ENCODE measurements at regions not wholly inside any gene's neighbourhood (a gene's known extent, or its start where the extent isn't known, plus 50 kb on each side); places are given as distances from the start of the nearest gene placed in this dataset.
"Not testable (repeated sequence)": the region's sequence is repeated elsewhere in the genome, so short reads cannot be mapped to it uniquely, and the experiment has no call there.

GRCh38 chr2:160615706-160616105, 122.1 kb upstream of the RBMS1 start:
- intact Hi-C loops (cut with micrococcal nuclease), result no loop called here
- no peak for DNase-seq
- H3K4me1 Mint-ChIP-seq (ENCODE audit: low read depth), result peaks cover 13% of the 10 kb centered on the region
- no peak overlapping the region for H3K4me3 Mint-ChIP-seq
- no peak overlapping the region for H3K27ac Mint-ChIP-seq
- no peaks in the 10 kb centered on the region for H3K27me3 Mint-ChIP-seq (ENCODE audit: low read depth)
- CTCF ChIA-PET, result no interaction called here
- no peaks in the 10 kb centered on the region for H3K36me3 Mint-ChIP-seq (ENCODE audit: low read depth)
- peaks cover 16% of the 10 kb centered on the region for H3K9me3 Mint-ChIP-seq

DNA sequence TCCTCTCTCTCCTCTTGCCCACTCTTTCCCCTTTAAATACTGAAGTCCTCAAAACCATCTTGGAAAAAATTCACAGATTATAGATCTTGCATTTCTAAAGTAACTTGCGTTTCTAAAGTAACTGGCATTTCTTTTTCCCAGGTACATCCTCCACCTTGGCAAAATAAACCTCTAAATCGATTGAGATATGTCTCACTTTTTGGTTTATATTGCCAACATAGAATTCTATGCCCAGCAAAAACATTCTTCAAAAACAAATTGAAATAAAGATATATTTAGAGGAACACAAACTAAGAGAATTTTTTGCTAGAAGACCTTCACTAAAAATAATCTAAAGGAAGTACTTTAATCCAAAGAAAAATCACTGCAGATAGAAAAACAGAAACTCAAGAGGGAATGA, 122.5 kb upstream of the RBMS1 start:
- no peak overlapping the region for H3K27ac Mint-ChIP-seq
- no peaks in the 10 kb centered on the region for H3K27me3 Mint-ChIP-seq (ENCODE audit: low read depth)
- CTCF ChIA-PET, result no interaction called here
- H3K4me3 Mint-ChIP-seq, result no peak overlapping the region
- H3K4me1 Mint-ChIP-seq (ENCODE audit: low read depth), result peaks cover 8% of the 10 kb centered on the region
- DNase-seq, result no peak
- H3K36me3 Mint-ChIP-seq (ENCODE audit: low read depth), result no peaks in the 10 kb centered on the region
- intact Hi-C loops (cut with micrococcal nuclease), result no loop called here
- peaks cover 16% of the 10 kb centered on the region for H3K9me3 Mint-ChIP-seq

DNA sequence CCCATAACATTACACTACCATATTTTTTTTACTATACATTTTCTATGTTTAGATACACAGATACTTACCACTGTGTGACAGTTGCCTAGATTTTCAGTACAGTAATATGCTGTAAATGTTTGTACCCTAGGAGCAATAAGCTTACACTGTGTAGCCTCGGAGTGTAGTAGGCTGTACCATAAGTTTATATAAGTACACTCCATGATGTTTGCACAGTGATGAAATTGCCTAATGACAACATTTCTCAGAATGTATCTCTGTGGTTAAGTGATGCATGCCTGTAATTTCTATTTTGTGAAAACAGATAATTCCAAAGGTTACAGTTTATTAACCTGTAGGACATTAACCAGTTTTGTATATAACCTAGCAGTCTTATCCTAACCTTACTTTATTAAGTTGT, 128.1 kb upstream of the RBMS1 start:
- CTCF ChIA-PET, result no interaction called here

GRCh38 chr2:160628020-160628637, 134.5 kb upstream of the RBMS1 start:
- H3K27ac Mint-ChIP-seq; DNase-seq; H3K4me1 Mint-ChIP-seq (ENCODE audit: low read depth); intact Hi-C loops (cut with micrococcal nuclease); H3K36me3 Mint-ChIP-seq (ENCODE audit: low read depth); CTCF ChIA-PET; H3K4me3 Mint-ChIP-seq; H3K27me3 Mint-ChIP-seq (ENCODE audit: low read depth): not testable (repeated sequence)
- H3K9me3 Mint-ChIP-seq, result peaks cover 10% of the 10 kb centered on the region

More for the DNA sequence above, 128.1 kb upstream of the RBMS1 start:
- DNase-seq, result no peak
- H3K27ac Mint-ChIP-seq, result no peak overlapping the region
- H3K4me1 Mint-ChIP-seq (ENCODE audit: low read depth), result no peaks in the 10 kb centered on the region
- H3K27me3 Mint-ChIP-seq (ENCODE audit: low read depth), result no peaks in the 10 kb centered on the region
- no peak overlapping the region for H3K4me3 Mint-ChIP-seq
- no peaks in the 10 kb centered on the region for H3K36me3 Mint-ChIP-seq (ENCODE audit: low read depth)
- H3K9me3 Mint-ChIP-seq, result peaks cover 14% of the 10 kb centered on the region
- intact Hi-C loops (cut with micrococcal nuclease), result no loop called here

GRCh38 chr2:160628811-160629210, 135.2 kb upstream of the RBMS1 start:
- CTCF ChIA-PET, result no interaction called here
- H3K27me3 Mint-ChIP-seq (ENCODE audit: low read depth), result no peaks in the 10 kb centered on the region
- H3K36me3 Mint-ChIP-seq (ENCODE audit: low read depth), result no peaks in the 10 kb centered on the region
- intact Hi-C loops (cut with micrococcal nuclease), result no loop called here
- no peak for DNase-seq
- H3K4me1 Mint-ChIP-seq (ENCODE audit: low read depth), result peaks cover 5% of the 10 kb centered on the region
- peaks cover 8% of the 10 kb centered on the region for H3K9me3 Mint-ChIP-seq
- H3K27ac Mint-ChIP-seq, result no peak overlapping the region
- no peak overlapping the region for H3K4me3 Mint-ChIP-seq

DNA sequence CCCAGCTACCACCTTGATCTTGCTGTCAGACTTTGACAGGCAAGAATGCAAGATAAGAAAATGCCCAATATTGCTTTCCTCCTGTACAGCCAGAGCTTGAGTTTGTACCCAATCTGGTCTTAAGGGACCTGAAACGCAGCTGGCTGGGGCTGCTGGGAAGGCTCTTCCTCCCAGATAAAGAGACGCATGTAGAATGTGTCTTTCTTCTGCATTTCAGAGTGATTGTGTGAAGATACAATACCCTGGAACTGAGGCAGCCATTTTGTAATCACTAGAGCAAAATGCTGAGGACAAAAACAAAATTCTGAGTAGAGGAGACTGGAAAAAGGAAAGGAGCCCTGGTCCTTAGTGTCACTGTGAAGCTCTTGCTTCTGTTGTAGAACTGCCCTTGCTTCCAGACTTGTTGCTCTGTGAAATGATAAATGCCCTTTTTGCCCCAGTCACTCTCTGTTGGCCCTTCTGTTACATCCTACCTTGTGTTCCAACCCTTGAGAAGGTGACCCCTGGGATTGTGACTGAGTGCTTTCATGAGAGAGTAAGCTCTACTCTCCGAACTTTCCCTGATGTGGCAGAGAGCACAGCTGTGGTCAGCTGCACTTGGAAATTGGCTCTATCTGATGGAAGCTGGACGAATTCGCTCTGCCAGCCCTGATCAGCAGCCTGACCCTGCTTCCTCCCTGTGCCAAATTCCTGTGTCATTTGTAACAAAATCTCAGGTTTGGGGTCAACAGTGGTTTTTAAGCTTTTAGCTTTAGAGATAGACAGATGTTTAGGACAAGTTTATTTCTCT, 137.4 kb upstream of the RBMS1 start:
- intact Hi-C loops (cut with micrococcal nuclease), result no loop called here
- Mint-ChIP-seq H3K36me3 (ENCODE audit: low read depth) (no peaks in the 10 kb centered on the region), H3K27ac (no peak overlapping the region), H3K4me3 (no peak overlapping the region), H3K9me3 (no peaks in the 10 kb centered on the region), H3K27me3 (ENCODE audit: low read depth) (no peaks in the 10 kb centered on the region), H3K4me1 (ENCODE audit: low read depth) (peaks cover 5% of the 10 kb centered on the region)
- no peak for DNase-seq
- CTCF ChIA-PET, result interaction anchor here (1.3 kb wide), 1 partner anchor 521 kb away, joined by 3 read pairs; no protein-coding TSS in a partner anchor

- Mint-ChIP-seq H3K4me1 (ENCODE audit: low read depth) (peaks cover 5% of the 10 kb centered on the region), H3K27me3 (ENCODE audit: low read depth) (no peaks in the 10 kb centered on the region), H3K27ac (no peak overlapping the region), H3K9me3 (peaks cover 6% of the 10 kb centered on the region), H3K4me3 (no peak overlapping the region), H3K36me3 (ENCODE audit: low read depth) (no peaks in the 10 kb centered on the region)
- CTCF ChIA-PET, result no interaction called here
- intact Hi-C loops (cut with micrococcal nuclease), result no loop called here
- DNase-seq, result no peak
Measured at GRCh38 chr2:160632084-160632975, 138.7 kb upstream of the RBMS1 start.

DNA sequence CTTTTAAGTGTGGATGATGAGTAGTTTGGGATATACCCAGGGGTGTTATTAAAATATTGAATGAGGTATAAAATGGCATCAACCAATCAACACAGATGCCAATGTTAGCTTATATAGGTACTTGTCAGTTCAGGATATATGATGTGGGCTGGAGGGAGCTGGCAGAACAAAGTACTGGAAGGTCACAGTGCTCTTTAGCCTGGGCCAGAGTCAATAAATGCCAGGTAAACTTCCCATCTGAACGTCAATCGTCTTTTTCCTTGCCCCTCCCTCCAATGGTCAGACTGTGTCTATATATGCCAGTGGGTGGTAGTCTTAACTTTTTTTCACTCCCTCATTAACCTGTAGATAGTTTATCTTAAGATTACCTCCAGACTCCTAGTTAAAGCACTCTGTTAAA, 140.8 kb upstream of the RBMS1 start:
- Mint-ChIP-seq H3K36me3 (ENCODE audit: low read depth) (peaks cover 2% of the 10 kb centered on the region), H3K4me1 (ENCODE audit: low read depth) (peaks cover 5% of the 10 kb centered on the region), H3K27ac (no peak overlapping the region), H3K4me3 (no peak overlapping the region), H3K27me3 (ENCODE audit: low read depth) (no peaks in the 10 kb centered on the region), H3K9me3 (peaks cover 10% of the 10 kb centered on the region)
- DNase-seq, result no peak
- CTCF ChIA-PET, result interaction anchor here (0.5 to 1.1 kb wide), 3 partner anchors 72 to 1249 kb away, joined by 3 read pairs; no protein-coding TSS in a partner anchor
- intact Hi-C loops (cut with micrococcal nuclease), result no loop called here

DNA sequence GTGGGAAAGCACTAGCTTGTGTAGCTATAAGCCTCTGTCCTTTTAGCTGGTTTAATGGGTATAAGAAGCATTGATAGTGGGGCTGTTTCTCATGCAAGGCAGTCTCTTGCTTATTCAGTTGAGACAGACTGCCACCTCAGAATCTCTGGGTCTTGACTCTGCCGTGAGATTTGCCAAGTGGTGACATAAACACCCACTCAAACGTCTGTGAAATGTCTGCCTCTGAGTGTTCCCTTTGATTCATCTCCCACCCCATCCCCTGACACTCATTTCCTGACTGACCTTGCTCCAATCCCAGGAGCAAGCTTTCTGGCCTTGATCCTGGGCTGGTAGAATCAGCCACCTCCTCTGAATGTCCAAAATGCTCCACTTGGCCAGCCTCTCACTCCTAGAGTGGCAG, 141.9 kb upstream of the RBMS1 start:
- CTCF ChIA-PET, result interaction anchor here (1.1 kb wide), 1 partner anchor 73 kb away, joined by 3 read pairs; no protein-coding TSS in a partner anchor
- H3K4me3 Mint-ChIP-seq, result no peak overlapping the region
- no peak overlapping the region for H3K27ac Mint-ChIP-seq
- H3K9me3 Mint-ChIP-seq, result peaks cover 19% of the 10 kb centered on the region
- H3K4me1 Mint-ChIP-seq (ENCODE audit: low read depth), result peaks cover 5% of the 10 kb centered on the region
- H3K27me3 Mint-ChIP-seq (ENCODE audit: low read depth), result no peaks in the 10 kb centered on the region
- no peak for DNase-seq
- intact Hi-C loops (cut with micrococcal nuclease), result no loop called here
- peaks cover 5% of the 10 kb centered on the region for H3K36me3 Mint-ChIP-seq (ENCODE audit: low read depth)

- H3K9me3 Mint-ChIP-seq, result peaks cover 21% of the 10 kb centered on the region
- H3K27me3 Mint-ChIP-seq (ENCODE audit: low read depth), result no peaks in the 10 kb centered on the region
- peaks cover 5% of the 10 kb centered on the region for H3K36me3 Mint-ChIP-seq (ENCODE audit: low read depth)
- H3K4me1 Mint-ChIP-seq (ENCODE audit: low read depth), result no peaks in the 10 kb centered on the region
- H3K27ac Mint-ChIP-seq, result no peak overlapping the region
- CTCF ChIA-PET, result no interaction called here
- DNase-seq, result no peak
- no peak overlapping the region for H3K4me3 Mint-ChIP-seq
- intact Hi-C loops (cut with micrococcal nuclease), result no loop called here
Measured at GRCh38 chr2:160639472-160639871, 145.9 kb upstream of the RBMS1 start.

GRCh38 chr2:160646684-160647444, 153.3 kb upstream of the RBMS1 start:
- no peaks in the 10 kb centered on the region for H3K9me3 Mint-ChIP-seq
- peaks cover 15% of the 10 kb centered on the region for H3K4me1 Mint-ChIP-seq (ENCODE audit: low read depth)
- H3K27ac Mint-ChIP-seq, result no peak overlapping the region
- intact Hi-C loops (cut with micrococcal nuclease), result no loop called here
- no peak for DNase-seq
- H3K27me3 Mint-ChIP-seq (ENCODE audit: low read depth), result no peaks in the 10 kb centered on the region
- no peaks in the 10 kb centered on the region for H3K36me3 Mint-ChIP-seq (ENCODE audit: low read depth)
- CTCF ChIA-PET, result no interaction called here
- H3K4me3 Mint-ChIP-seq, result no peak overlapping the region
